Fibroblast of pulmonary artery (primary cell): ENCODE measurements at regions not wholly inside any gene's neighbourhood (a gene's known extent, or its start where the extent isn't known, plus 50 kb on each side); places are given as distances from the start of the nearest gene placed in this dataset.

ENCODE experiments used
- DNase-seq: peaks from one replicate; pipeline ENCODE4 v3.0.0-alpha.2; 2010; ENCODE audit warnings: low read depth
- H3K4me3 ChIP-seq: replicated peaks from 2 replicates; pipeline ENCODE4 v1.5.1; 2011; ENCODE audit warnings: low read depth, mild to moderate bottlenecking, control low read depth, low read length, moderate library complexity
- TF ChIP-seq, protein P1 (sequence below): IDR thresholded peaks from 2 replicates; pipeline ENCODE4 v1.5.1; 2011; ENCODE audit warnings: mild to moderate bottlenecking, control low read depth, low read length, inconsistent platforms; ENCODE audit errors: missing control alignments

DNA sequence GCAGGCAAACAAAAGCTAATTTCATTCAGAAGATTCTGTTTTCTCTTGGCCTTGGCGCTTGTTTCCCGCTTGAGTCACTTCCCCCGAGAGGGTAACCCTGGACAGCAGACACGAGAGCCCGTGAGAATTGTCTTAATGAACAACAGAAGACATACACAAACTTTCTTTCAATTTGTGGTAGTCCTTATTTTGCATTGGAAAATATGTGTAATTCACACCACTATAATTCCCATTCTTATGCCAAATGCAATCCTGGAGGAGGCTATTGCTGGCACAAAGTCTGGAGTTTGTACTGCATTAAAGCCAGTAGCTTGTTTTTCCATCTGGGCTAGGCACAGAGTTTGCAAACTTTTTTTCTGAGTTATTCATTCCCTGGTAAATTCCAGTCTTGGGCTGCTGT, 109.8 kb upstream of the IVNS1ABP start:
- H3K4me3 ChIP-seq = no peak overlapping the region
- DNase-seq = peak; percentile 43
- TF ChIP-seq, protein P1, sequence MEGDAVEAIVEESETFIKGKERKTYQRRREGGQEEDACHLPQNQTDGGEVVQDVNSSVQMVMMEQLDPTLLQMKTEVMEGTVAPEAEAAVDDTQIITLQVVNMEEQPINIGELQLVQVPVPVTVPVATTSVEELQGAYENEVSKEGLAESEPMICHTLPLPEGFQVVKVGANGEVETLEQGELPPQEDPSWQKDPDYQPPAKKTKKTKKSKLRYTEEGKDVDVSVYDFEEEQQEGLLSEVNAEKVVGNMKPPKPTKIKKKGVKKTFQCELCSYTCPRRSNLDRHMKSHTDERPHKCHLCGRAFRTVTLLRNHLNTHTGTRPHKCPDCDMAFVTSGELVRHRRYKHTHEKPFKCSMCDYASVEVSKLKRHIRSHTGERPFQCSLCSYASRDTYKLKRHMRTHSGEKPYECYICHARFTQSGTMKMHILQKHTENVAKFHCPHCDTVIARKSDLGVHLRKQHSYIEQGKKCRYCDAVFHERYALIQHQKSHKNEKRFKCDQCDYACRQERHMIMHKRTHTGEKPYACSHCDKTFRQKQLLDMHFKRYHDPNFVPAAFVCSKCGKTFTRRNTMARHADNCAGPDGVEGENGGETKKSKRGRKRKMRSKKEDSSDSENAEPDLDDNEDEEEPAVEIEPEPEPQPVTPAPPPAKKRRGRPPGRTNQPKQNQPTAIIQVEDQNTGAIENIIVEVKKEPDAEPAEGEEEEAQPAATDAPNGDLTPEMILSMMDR = no peak

DNA sequence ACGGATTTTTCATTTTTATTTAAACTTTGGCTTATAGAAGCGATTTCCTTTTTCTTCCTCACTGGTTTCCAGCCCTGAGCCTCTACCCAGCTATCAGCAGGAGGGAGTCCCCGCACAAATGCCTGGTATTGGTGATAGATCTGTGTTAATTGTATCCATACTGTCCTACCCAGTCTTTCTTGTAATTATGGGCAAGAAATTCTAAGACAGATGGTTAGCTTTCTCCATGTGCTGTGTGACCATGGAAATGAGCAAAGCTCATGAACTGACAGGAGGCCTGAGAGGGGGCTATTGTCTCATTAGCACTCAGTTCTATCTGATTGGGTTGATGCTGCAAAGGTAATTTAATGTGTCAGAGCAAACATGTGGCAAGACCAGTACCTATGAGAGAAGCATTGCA, 108.1 kb upstream of the IVNS1ABP start:
- no peak for DNase-seq
- no peak overlapping the region for H3K4me3 ChIP-seq
- TF ChIP-seq, protein P1 = no peak

DNA sequence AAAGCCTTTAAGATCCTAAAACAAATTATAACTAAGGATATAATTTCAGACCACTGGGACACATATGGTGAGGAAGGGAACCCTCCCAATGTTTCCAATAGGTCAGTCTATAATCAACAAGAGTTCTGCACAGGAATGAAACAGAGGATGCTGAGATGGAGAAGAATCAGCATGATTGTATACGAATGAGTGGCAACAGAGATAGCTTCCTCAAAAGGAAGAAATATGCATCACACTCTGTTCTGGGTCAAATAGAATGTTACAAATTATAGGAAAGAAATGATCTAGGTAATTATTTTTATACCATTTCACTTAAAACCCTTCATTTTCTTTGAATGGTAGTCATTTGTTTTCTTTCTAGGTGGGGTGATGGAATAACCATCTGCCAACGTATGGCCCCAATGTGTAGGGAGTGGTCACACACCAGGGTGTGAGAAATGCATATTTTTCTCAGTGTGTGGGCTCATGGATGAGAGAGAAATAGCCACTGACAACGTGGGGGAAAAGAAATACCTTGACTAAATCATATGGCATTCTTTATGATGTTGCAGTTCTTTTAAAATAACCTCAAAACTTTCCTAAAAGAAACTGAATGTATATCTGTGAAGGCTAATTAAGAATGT, 104.6 kb upstream of the IVNS1ABP start:
- no peak for DNase-seq
- TF ChIP-seq, protein P1 = no peak
- H3K4me3 ChIP-seq = no peak overlapping the region

DNA sequence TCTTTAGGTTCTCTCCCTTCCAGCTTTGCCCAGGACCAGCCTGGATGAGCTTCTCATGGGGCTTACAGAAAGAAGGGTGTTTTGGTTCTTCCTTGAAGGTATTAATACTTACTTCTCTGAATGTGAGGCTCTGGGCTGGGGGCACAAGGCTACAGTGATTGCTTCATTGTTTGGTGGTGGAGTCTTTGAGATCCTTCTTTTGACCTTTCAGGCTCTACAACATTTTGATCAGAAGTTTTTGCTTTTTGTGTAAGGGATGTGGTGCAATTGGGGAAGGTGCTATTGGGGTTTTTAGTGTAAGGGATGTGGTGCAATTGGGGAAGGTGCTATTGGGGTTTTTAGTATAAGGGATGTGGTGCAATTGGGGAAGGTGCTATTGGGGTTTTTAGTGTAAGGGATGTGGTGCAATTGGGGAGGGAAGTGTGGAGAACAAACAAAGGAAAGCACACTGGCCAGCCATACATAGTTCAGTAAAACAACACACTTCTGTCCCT, 103.6 kb upstream of the IVNS1ABP start:
- H3K4me3 ChIP-seq = no peak overlapping the region
- no peak for DNase-seq
- TF ChIP-seq, protein P1 = no peak

DNA sequence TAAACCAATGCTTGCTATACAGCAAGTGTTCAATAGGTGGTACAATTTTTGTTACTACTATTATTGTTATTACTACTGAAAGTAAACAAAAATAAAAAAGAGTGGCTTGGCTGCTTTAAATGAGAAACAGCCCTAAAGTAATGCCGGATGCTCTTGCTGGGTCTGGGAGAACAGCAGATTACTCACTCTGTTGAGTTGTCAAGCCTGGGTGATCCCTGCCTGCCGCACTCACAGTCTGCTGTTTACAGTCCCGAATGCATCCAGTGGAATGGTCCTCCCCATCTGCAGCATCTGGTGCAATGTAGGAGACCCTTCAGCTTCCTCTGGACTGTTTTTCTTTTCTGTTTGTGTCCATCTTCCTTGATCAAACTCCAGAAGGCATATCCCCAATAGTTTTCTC, 102.7 kb upstream of the IVNS1ABP start:
- DNase-seq = no peak
- TF ChIP-seq, protein P1 = no peak
- H3K4me3 ChIP-seq = no peak overlapping the region

DNA sequence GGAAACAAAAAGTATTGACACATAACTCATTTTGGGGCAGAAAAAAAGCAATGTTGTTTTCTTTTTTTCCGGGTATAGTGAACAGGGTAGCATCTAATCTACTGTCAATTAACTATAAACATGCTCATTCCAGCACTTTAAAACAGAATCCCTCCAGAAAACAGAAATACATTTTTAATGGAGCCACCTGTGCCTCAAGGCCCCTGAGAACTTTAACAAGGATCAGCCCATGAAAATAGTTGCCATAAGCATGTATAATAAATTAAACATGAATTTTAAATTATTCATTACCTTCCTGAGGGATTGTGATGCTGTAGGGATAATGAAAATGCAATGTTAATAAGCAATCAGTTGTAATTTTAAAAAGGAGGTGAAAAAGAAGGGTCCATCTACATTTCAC, 101.4 kb upstream of the IVNS1ABP start:
- TF ChIP-seq, protein P1 = no peak
- H3K4me3 ChIP-seq = no peak overlapping the region
- DNase-seq = no peak
